ENCODE measurements at regions not wholly inside any gene's neighbourhood (a gene's known extent, or its start where the extent isn't known, plus 50 kb on each side); places are given as distances from the start of the nearest gene placed in this dataset.

DNA sequence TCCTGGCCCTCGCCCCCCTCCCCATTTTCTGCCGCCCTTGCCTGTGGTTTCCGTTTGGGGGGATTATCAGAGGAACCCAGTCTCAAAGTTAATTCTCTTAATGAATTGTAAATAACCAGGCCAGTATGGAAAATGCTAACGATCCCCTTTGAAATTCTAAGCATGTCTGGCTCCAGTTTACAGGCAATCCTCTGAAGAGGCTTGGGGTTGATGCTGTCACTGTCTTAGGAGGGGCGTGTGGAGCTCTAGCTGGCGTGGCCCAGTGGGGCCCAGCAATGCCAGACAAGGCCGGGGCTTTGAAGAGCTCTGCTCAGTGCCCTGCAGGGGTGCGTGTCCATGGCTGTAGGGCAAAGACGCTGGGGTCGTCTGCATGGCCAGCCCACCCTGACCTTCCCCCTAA lies 164.6 kb downstream of the CYLD start:
- H3K27me3 Mint-ChIP-seq = peaks cover 23% of the 10 kb centered on the region

DNA sequence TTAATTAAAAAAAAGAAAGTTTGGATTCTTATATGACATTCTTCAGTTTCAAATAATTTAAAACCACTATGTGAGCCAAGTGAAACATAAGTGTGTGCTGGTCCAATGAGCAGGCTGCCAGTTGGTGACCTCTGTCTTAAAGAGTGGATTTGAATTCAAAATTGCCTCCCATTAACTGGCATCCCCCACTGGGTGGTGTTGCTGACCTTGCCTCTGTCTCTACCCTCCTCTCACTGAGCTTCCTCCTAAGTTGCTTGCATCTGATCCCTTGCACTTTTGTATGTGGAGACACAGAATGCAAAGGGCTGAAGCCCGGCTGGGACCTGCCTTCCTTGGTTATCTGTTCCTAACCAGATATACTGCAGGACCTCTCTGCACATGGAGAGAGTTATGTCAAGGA lies 160.6 kb downstream of the CYLD start:
- no peak overlapping the region for H3K27ac Mint-ChIP-seq

More for the DNA sequence above, 164.6 kb downstream of the CYLD start:
- Mint-ChIP-seq H3K4me3 (no peak overlapping the region), H3K4me1 (ENCODE audit: unreplicated experiment) (peaks cover 10% of the 10 kb centered on the region), H3K9me3 (no peaks in the 10 kb centered on the region), H3K27ac (no peak overlapping the region), H3K36me3 (no peaks in the 10 kb centered on the region)
- DNase-seq (ENCODE audit: extremely low spot score, unreplicated experiment) = no peak
- TF ChIP-seq, protein P1, sequence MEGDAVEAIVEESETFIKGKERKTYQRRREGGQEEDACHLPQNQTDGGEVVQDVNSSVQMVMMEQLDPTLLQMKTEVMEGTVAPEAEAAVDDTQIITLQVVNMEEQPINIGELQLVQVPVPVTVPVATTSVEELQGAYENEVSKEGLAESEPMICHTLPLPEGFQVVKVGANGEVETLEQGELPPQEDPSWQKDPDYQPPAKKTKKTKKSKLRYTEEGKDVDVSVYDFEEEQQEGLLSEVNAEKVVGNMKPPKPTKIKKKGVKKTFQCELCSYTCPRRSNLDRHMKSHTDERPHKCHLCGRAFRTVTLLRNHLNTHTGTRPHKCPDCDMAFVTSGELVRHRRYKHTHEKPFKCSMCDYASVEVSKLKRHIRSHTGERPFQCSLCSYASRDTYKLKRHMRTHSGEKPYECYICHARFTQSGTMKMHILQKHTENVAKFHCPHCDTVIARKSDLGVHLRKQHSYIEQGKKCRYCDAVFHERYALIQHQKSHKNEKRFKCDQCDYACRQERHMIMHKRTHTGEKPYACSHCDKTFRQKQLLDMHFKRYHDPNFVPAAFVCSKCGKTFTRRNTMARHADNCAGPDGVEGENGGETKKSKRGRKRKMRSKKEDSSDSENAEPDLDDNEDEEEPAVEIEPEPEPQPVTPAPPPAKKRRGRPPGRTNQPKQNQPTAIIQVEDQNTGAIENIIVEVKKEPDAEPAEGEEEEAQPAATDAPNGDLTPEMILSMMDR (conservative IDR thresholded peaks at IDR 0.05) = no peak

GRCh38 chr16:50901062-50901461 lies 159.2 kb downstream of the CYLD start:
- H3K4me1 Mint-ChIP-seq (ENCODE audit: unreplicated experiment) = peaks cover 8% of the 10 kb centered on the region
- H3K9me3 Mint-ChIP-seq = peaks cover 8% of the 10 kb centered on the region
- H3K36me3 Mint-ChIP-seq = peaks cover 4% of the 10 kb centered on the region
- no peak overlapping the region for H3K4me3 Mint-ChIP-seq
- no peak for DNase-seq (ENCODE audit: extremely low spot score, unreplicated experiment)
- peaks cover 9% of the 10 kb centered on the region for H3K27me3 Mint-ChIP-seq
- TF ChIP-seq, protein P1 (conservative IDR thresholded peaks at IDR 0.05) = no peak
- H3K27ac Mint-ChIP-seq = no peak overlapping the region

More for the DNA sequence above, 160.6 kb downstream of the CYLD start:
- no peak for DNase-seq (ENCODE audit: extremely low spot score, unreplicated experiment)
- Mint-ChIP-seq H3K4me3 (no peak overlapping the region), H3K36me3 (no peaks in the 10 kb centered on the region), H3K9me3 (peaks cover 1% of the 10 kb centered on the region), H3K27me3 (peaks cover 6% of the 10 kb centered on the region), H3K4me1 (ENCODE audit: unreplicated experiment) (peaks cover 8% of the 10 kb centered on the region)
- TF ChIP-seq, protein P1 (conservative IDR thresholded peaks at IDR 0.05) = no peak

GRCh38 chr16:50900391-50900942 lies 158.6 kb downstream of the CYLD start:
- Mint-ChIP-seq H3K27me3 (peaks cover 9% of the 10 kb centered on the region), H3K4me1 (ENCODE audit: unreplicated experiment) (peaks cover 8% of the 10 kb centered on the region)
- TF ChIP-seq, protein P1 (conservative IDR thresholded peaks at IDR 0.05) = no peak

DNA sequence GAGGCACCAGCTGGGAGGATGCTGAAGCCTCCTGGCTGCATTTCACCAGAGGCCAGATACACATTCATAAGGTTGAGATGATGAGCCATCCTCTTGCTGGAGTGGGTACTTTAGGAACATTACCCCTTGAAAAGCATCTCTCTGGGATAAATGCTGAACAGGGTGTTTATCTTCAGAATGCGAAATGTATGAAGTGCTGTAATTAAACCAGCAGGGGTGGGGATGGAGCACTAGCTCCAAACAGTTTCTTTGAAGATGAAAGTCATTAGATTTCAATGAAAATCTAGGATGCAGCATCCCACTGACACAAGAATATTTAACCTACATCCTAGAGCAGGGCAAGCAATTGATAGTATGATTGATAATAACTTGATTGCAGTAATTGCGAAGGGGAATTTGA lies 158.1 kb downstream of the CYLD start:
- no peak overlapping the region for H3K4me3 Mint-ChIP-seq
- H3K36me3 Mint-ChIP-seq = peaks cover 4% of the 10 kb centered on the region
- peaks cover 9% of the 10 kb centered on the region for H3K27me3 Mint-ChIP-seq
- H3K27ac Mint-ChIP-seq = no peak overlapping the region
- DNase-seq (ENCODE audit: extremely low spot score, unreplicated experiment) = no peak
- peaks cover 8% of the 10 kb centered on the region for H3K9me3 Mint-ChIP-seq
- peaks cover 8% of the 10 kb centered on the region for H3K4me1 Mint-ChIP-seq (ENCODE audit: unreplicated experiment)
- TF ChIP-seq, protein P1 (conservative IDR thresholded peaks at IDR 0.05) = no peak

More at GRCh38 chr16:50900391-50900942, 158.6 kb downstream of the CYLD start:
- Mint-ChIP-seq H3K27ac (no peak overlapping the region), H3K9me3 (peaks cover 8% of the 10 kb centered on the region), H3K36me3 (peaks cover 4% of the 10 kb centered on the region), H3K4me3 (no peak overlapping the region)
- no peak for DNase-seq (ENCODE audit: extremely low spot score, unreplicated experiment)

Data from type B pancreatic cell (in vitro differentiated cells).